ENCODE measurements at regions not wholly inside any gene's neighbourhood (a gene's known extent, or its start where the extent isn't known, plus 50 kb on each side); places are given as distances from the start of the nearest gene placed in this dataset.

- WGBS, 5 donors: 49 to 77% (median 63%) methylated on average over 5 of the region's 5 CpGs
- no peak for TF ChIP-seq CTCF (IDR thresholded peaks at IDR 0.05 in 8 of 11, conservative IDR thresholded peaks at IDR 0.05 in 3 of 11)
- no peak for TF ChIP-seq POLR2A (IDR thresholded peaks at IDR 0.05)
- no peak for TF ChIP-seq POLR2AphosphoS5 (IDR thresholded peaks at IDR 0.05)
- no peaks in the 10 kb centered on the region for H3K9me3 ChIP-seq
- H3K36me3 ChIP-seq: no peaks in the 10 kb centered on the region
- no peak overlapping the region for H3K4me3 ChIP-seq
- intact Hi-C loops (cut with DNase I; ENCODE audit: low total_unique reads): no loop called here
- no peak overlapping the region for H3K27ac ChIP-seq
- peaks cover 0 to 6% (median 0%) of the 10 kb centered on the region in 7 donors for H3K27me3 ChIP-seq (replicated peaks in 1 of 7)
- no peak for DNase-seq
- no peaks in the 10 kb centered on the region for H3K4me1 ChIP-seq
Observed at GRCh38 chr17:55895112-55895759, 144.4 kb downstream of the PCTP start.

- WGBS, 5 donors: 54 to 89% (median 78%) methylated on average over 4 of the region's 4 CpGs
- Histone ChIP-seq H3K27ac (no peak overlapping the region), H3K36me3 (no peaks in the 10 kb centered on the region), H3K4me1 (no peaks in the 10 kb centered on the region), H3K4me3 (no peak overlapping the region), H3K9me3 (no peaks in the 10 kb centered on the region), H3K27me3 (replicated peaks in 1 of 7) (peaks cover 0 to 9% (median 0%) of the 10 kb centered on the region in 7 donors)
- TF ChIP-seq CTCF (IDR thresholded peaks at IDR 0.05 in 8 of 11, conservative IDR thresholded peaks at IDR 0.05 in 3 of 11) (no peak), POLR2A (IDR thresholded peaks at IDR 0.05) (no peak)
- intact Hi-C loops (cut with DNase I; ENCODE audit: low total_unique reads): no loop called here
- no peak for DNase-seq
Observed at GRCh38 chr17:55897301-55897700, 146.4 kb downstream of the PCTP start.

- Histone ChIP-seq H3K27me3 (replicated peaks in 1 of 7) (peaks cover 0 to 9% (median 0%) of the 10 kb centered on the region in 7 donors), H3K4me1 (no peaks in the 10 kb centered on the region), H3K4me3 (no peak overlapping the region), H3K36me3 (no peaks in the 10 kb centered on the region), H3K27ac (no peak overlapping the region), H3K9me3 (no peaks in the 10 kb centered on the region)
- intact Hi-C loops (cut with DNase I; ENCODE audit: low total_unique reads): no loop called here
- no peak for DNase-seq
- no peak for TF ChIP-seq POLR2A (IDR thresholded peaks at IDR 0.05)
- 50 to 92% (median 57%) methylated on average over 1 of the region's 1 CpG for WGBS, 5 donors
Observed at GRCh38 chr17:55898195-55898594, 147.3 kb downstream of the PCTP start.

GRCh38 chr17:55900188-55900587, 149.3 kb downstream of the PCTP start:
- no peaks in the 10 kb centered on the region for H3K36me3 ChIP-seq
- H3K27me3 ChIP-seq (replicated peaks in 1 of 7): peaks cover 0 to 4% (median 0%) of the 10 kb centered on the region in 7 donors
- H3K9me3 ChIP-seq: no peaks in the 10 kb centered on the region
- intact Hi-C loops (cut with DNase I; ENCODE audit: low total_unique reads): no loop called here
- H3K27ac ChIP-seq: no peak overlapping the region
- no peak for TF ChIP-seq CTCF (IDR thresholded peaks at IDR 0.05 in 8 of 11, conservative IDR thresholded peaks at IDR 0.05 in 3 of 11)
- no peak for TF ChIP-seq POLR2A (IDR thresholded peaks at IDR 0.05)
- H3K4me1 ChIP-seq: no peaks in the 10 kb centered on the region
- H3K4me3 ChIP-seq: no peak overlapping the region
- DNase-seq: no peak

All from spleen (tissue), 11 donors.